ENCODE measurements at regions not wholly inside any gene's neighbourhood (a gene's known extent, or its start where the extent isn't known, plus 50 kb on each side); places are given as distances from the start of the nearest gene placed in this dataset.

GRCh38 chr2:65565681-65566080 is 133.3 kb upstream of the SPRED2 start:
- WGBS (ENCODE audit: insufficient coverage), result 65% methylated on average over 7 of the region's 8 CpGs
- Histone ChIP-seq H3K27ac (ENCODE audit: low read length) (no peak overlapping the region), H3K9me3 (replicated peaks; ENCODE audit: control insufficient read depth, low read depth, low read length) (no peaks in the 10 kb centered on the region), H3K27me3 (ENCODE audit: control insufficient read depth, insufficient read depth, low read length) (peaks cover 2% of the 10 kb centered on the region), H3K36me3 (ENCODE audit: control insufficient read depth, insufficient read depth, low read length) (no peaks in the 10 kb centered on the region), H3K4me1 (ENCODE audit: control insufficient read depth, insufficient read depth, low read length) (peaks cover 2% of the 10 kb centered on the region), H3K4me3 (ENCODE audit: low read length) (no peak overlapping the region)
- no peak for DNase-seq

GRCh38 chr2:65564299-65564698 is 131.9 kb upstream of the SPRED2 start:
- no peak for DNase-seq
- H3K27ac ChIP-seq (ENCODE audit: low read length), result no peak overlapping the region
- H3K36me3 ChIP-seq (ENCODE audit: control insufficient read depth, insufficient read depth, low read length), result no peaks in the 10 kb centered on the region
- H3K9me3 ChIP-seq (replicated peaks; ENCODE audit: control insufficient read depth, low read depth, low read length), result no peaks in the 10 kb centered on the region
- no peak overlapping the region for H3K4me3 ChIP-seq (ENCODE audit: low read length)
- H3K27me3 ChIP-seq (ENCODE audit: control insufficient read depth, insufficient read depth, low read length), result peaks cover 2% of the 10 kb centered on the region
- 95% methylated on average over 4 of the region's 4 CpGs for WGBS (ENCODE audit: insufficient coverage)
- peaks cover 2% of the 10 kb centered on the region for H3K4me1 ChIP-seq (ENCODE audit: control insufficient read depth, insufficient read depth, low read length)

GRCh38 chr2:65562890-65563289 is 130.5 kb upstream of the SPRED2 start:
- Histone ChIP-seq H3K4me1 (ENCODE audit: control insufficient read depth, insufficient read depth, low read length) (peaks cover 2% of the 10 kb centered on the region), H3K27me3 (ENCODE audit: control insufficient read depth, insufficient read depth, low read length) (peaks cover 2% of the 10 kb centered on the region), H3K36me3 (ENCODE audit: control insufficient read depth, insufficient read depth, low read length) (no peaks in the 10 kb centered on the region), H3K27ac (ENCODE audit: low read length) (no peak overlapping the region), H3K4me3 (ENCODE audit: low read length) (no peak overlapping the region), H3K9me3 (replicated peaks; ENCODE audit: control insufficient read depth, low read depth, low read length) (no peaks in the 10 kb centered on the region)
- WGBS (ENCODE audit: insufficient coverage), result 78% methylated on average over 1 of the region's 3 CpGs
- DNase-seq, result no peak

GRCh38 chr2:65558743-65559142 is 126.3 kb upstream of the SPRED2 start:
- Histone ChIP-seq H3K9me3 (replicated peaks; ENCODE audit: control insufficient read depth, low read depth, low read length) (no peaks in the 10 kb centered on the region), H3K4me3 (ENCODE audit: low read length) (no peak overlapping the region), H3K27me3 (ENCODE audit: control insufficient read depth, insufficient read depth, low read length) (no peaks in the 10 kb centered on the region), H3K4me1 (ENCODE audit: control insufficient read depth, insufficient read depth, low read length) (peaks cover 2% of the 10 kb centered on the region), H3K27ac (ENCODE audit: low read length) (no peak overlapping the region), H3K36me3 (ENCODE audit: control insufficient read depth, insufficient read depth, low read length) (no peaks in the 10 kb centered on the region)
- WGBS (ENCODE audit: insufficient coverage), result 100% methylated on average over 1 of the region's 9 CpGs
- no peak for DNase-seq

GRCh38 chr2:65557616-65558573 is 125.5 kb upstream of the SPRED2 start:
- 90% methylated on average over 2 of the region's 5 CpGs for WGBS (ENCODE audit: insufficient coverage)

GRCh38 chr2:65554765-65555591 is 122.6 kb upstream of the SPRED2 start:
- WGBS (ENCODE audit: insufficient coverage), result 65% methylated on average over 5 of the region's 9 CpGs
- no peaks in the 10 kb centered on the region for H3K9me3 ChIP-seq (replicated peaks; ENCODE audit: control insufficient read depth, low read depth, low read length)
- H3K36me3 ChIP-seq (ENCODE audit: control insufficient read depth, insufficient read depth, low read length), result no peaks in the 10 kb centered on the region
- peak; percentile 63 for DNase-seq
- H3K4me1 ChIP-seq (ENCODE audit: control insufficient read depth, insufficient read depth, low read length), result no peaks in the 10 kb centered on the region
- H3K4me3 ChIP-seq (ENCODE audit: low read length), result no peak overlapping the region
- no peak overlapping the region for H3K27ac ChIP-seq (ENCODE audit: low read length)
- no peaks in the 10 kb centered on the region for H3K27me3 ChIP-seq (ENCODE audit: control insufficient read depth, insufficient read depth, low read length)

More at GRCh38 chr2:65557616-65558573, 125.5 kb upstream of the SPRED2 start:
- H3K4me3 ChIP-seq (ENCODE audit: low read length), result no peak overlapping the region
- no peaks in the 10 kb centered on the region for H3K36me3 ChIP-seq (ENCODE audit: control insufficient read depth, insufficient read depth, low read length)
- peaks cover 2% of the 10 kb centered on the region for H3K4me1 ChIP-seq (ENCODE audit: control insufficient read depth, insufficient read depth, low read length)
- no peaks in the 10 kb centered on the region for H3K27me3 ChIP-seq (ENCODE audit: control insufficient read depth, insufficient read depth, low read length)
- no peaks in the 10 kb centered on the region for H3K9me3 ChIP-seq (replicated peaks; ENCODE audit: control insufficient read depth, low read depth, low read length)
- no peak for DNase-seq
- no peak overlapping the region for H3K27ac ChIP-seq (ENCODE audit: low read length)

- Histone ChIP-seq H3K36me3 (ENCODE audit: control insufficient read depth, insufficient read depth, low read length) (no peaks in the 10 kb centered on the region), H3K4me1 (ENCODE audit: control insufficient read depth, insufficient read depth, low read length) (no peaks in the 10 kb centered on the region), H3K9me3 (replicated peaks; ENCODE audit: control insufficient read depth, low read depth, low read length) (no peaks in the 10 kb centered on the region), H3K27me3 (ENCODE audit: control insufficient read depth, insufficient read depth, low read length) (no peaks in the 10 kb centered on the region), H3K4me3 (ENCODE audit: low read length) (no peak overlapping the region), H3K27ac (ENCODE audit: low read length) (no peak overlapping the region)
- WGBS (ENCODE audit: insufficient coverage), result 25% methylated on average over 2 of the region's 10 CpGs
- DNase-seq, result peak; percentile 29
Observed at GRCh38 chr2:65553504-65554074, 121.2 kb upstream of the SPRED2 start.

- H3K4me1 ChIP-seq (ENCODE audit: control insufficient read depth, insufficient read depth, low read length), result no peaks in the 10 kb centered on the region
- no peak overlapping the region for H3K4me3 ChIP-seq (ENCODE audit: low read length)
- WGBS (ENCODE audit: insufficient coverage), result 92% methylated on average over 7 of the region's 7 CpGs
- no peaks in the 10 kb centered on the region for H3K27me3 ChIP-seq (ENCODE audit: control insufficient read depth, insufficient read depth, low read length)
- DNase-seq, result no peak
- no peaks in the 10 kb centered on the region for H3K9me3 ChIP-seq (replicated peaks; ENCODE audit: control insufficient read depth, low read depth, low read length)
- no peaks in the 10 kb centered on the region for H3K36me3 ChIP-seq (ENCODE audit: control insufficient read depth, insufficient read depth, low read length)
- H3K27ac ChIP-seq (ENCODE audit: low read length), result no peak overlapping the region
Observed at GRCh38 chr2:65551528-65551927, 119.1 kb upstream of the SPRED2 start.

- Histone ChIP-seq H3K36me3 (ENCODE audit: control insufficient read depth, insufficient read depth, low read length) (no peaks in the 10 kb centered on the region), H3K9me3 (replicated peaks; ENCODE audit: control insufficient read depth, low read depth, low read length) (no peaks in the 10 kb centered on the region), H3K27me3 (ENCODE audit: control insufficient read depth, insufficient read depth, low read length) (no peaks in the 10 kb centered on the region), H3K4me3 (ENCODE audit: low read length) (no peak overlapping the region), H3K4me1 (ENCODE audit: control insufficient read depth, insufficient read depth, low read length) (no peaks in the 10 kb centered on the region), H3K27ac (ENCODE audit: low read length) (no peak overlapping the region)
- 86% methylated on average over 3 of the region's 7 CpGs for WGBS (ENCODE audit: insufficient coverage)
- DNase-seq, result no peak
Observed at GRCh38 chr2:65550246-65550645, 117.8 kb upstream of the SPRED2 start.

- no peak for DNase-seq
- Histone ChIP-seq H3K27me3 (ENCODE audit: control insufficient read depth, insufficient read depth, low read length) (no peaks in the 10 kb centered on the region), H3K36me3 (ENCODE audit: control insufficient read depth, insufficient read depth, low read length) (no peaks in the 10 kb centered on the region), H3K4me1 (ENCODE audit: control insufficient read depth, insufficient read depth, low read length) (no peaks in the 10 kb centered on the region), H3K9me3 (replicated peaks; ENCODE audit: control insufficient read depth, low read depth, low read length) (no peaks in the 10 kb centered on the region), H3K4me3 (ENCODE audit: low read length) (no peak overlapping the region), H3K27ac (ENCODE audit: low read length) (no peak overlapping the region)
- 89% methylated on average over 1 of the region's 4 CpGs for whole genome bisulfite sequencing (ENCODE audit: insufficient coverage)
Observed at GRCh38 chr2:65549631-65550030, 117.2 kb upstream of the SPRED2 start.

Measured in muscle of leg (tissue), 3 donors.